ENCODE measurements at regions not wholly inside any gene's neighbourhood (a gene's known extent, or its start where the extent isn't known, plus 50 kb on each side); places are given as distances from the start of the nearest gene placed in this dataset.

DNA sequence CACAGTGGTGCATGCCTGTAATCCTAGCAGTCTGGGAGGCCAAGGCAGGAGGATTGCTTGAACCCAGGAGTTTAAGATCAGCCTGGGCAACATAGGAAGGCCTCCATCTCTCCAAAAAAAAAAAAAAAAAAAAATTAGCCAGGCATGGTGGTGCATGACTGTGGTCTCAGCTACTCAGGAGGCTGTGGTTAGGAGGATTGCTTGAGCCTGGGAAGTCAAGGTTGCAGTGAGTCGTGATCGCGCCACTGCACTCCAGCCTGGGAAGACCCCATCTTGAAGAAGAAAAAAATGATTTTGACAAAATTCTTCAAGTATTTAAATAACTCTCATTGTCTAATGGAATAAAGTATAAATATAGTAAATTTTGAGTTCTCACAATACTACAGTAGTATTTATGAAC lies 219.2 kb upstream of the SSTR1 start:
- DNase-seq (ENCODE audit: low spot score) (no peak), FAIRE-seq (no peak), ATAC-seq (no peak)
- intact Hi-C loops (cut with micrococcal nuclease; ENCODE audit: unreplicated experiment): loop anchor here (10.0 kb wide), 1 partner anchor 1026 kb away; no protein-coding TSS in a partner anchor
- CTCF ChIA-PET (ENCODE audit: low intra/inter-chr PET ratio, low total read pairs): no interaction called here
- H3K79me2 ChIP-seq (ENCODE audit: insufficient read depth, low read length): no peaks in the 10 kb centered on the region
- H2AFZ ChIP-seq (ENCODE audit: low read length): no peak overlapping the region
- no peak overlapping the region for H3K9ac ChIP-seq (ENCODE audit: insufficient read depth, low read depth, low read length)
- TF ChIP-seq KDM5A (IDR thresholded peaks at IDR 0.05; ENCODE audit: borderline replicate concordance, low read length) (0 out of 2 replicates have a peak, but pooled peaks have one; percentile 19), ZNF446 (CRISPR knock-in tag; IDR thresholded peaks at IDR 0.05) (no peak)
- no TSS peak for BruUV-seq (replicated peaks)
- H3K27ac ChIP-seq (ENCODE audit: extremely low read length, insufficient read depth, low read length): no peak overlapping the region
- no peaks in the 10 kb centered on the region for H3K4me1 ChIP-seq (ENCODE audit: insufficient read depth, low read length)
- H3K9me3 ChIP-seq (ENCODE audit: low read length): no peaks in the 10 kb centered on the region
- 79% methylated on average over 3 of the region's 3 CpGs for WGBS (ENCODE audit: low lambda C conversion rate)
- POLR2A ChIA-PET: no interaction called here
- no peak overlapping the region for H3K4me3 ChIP-seq (replicated peaks in 1 of 3; ENCODE audit: insufficient read depth in 1 of 3, low read depth in 2 of 3, low read length in 3 of 3)
- H3K36me3 ChIP-seq (replicated peaks in 1 of 2; ENCODE audit: control insufficient read depth in 1 of 2, insufficient read depth in 2 of 2, low read length in 2 of 2): no peaks in the 10 kb centered on the region
- H3K27me3 ChIP-seq (ENCODE audit: control insufficient read depth in 1 of 2, insufficient read depth in 2 of 2, low read length in 2 of 2): no peaks in the 10 kb centered on the region; a peak in 1 of 5 replicates
- in situ Hi-C loops (cut with HindIII; ENCODE audit: extremely low pct_ligation_motif_present, low pct_unique_long_range_greater_than_20kb): no loop called here
- H4K20me1 ChIP-seq (ENCODE audit: insufficient read depth, low read length): no peaks in the 10 kb centered on the region
- H3K4me2 ChIP-seq (ENCODE audit: low read depth, low read length): no peak overlapping the region

DNA sequence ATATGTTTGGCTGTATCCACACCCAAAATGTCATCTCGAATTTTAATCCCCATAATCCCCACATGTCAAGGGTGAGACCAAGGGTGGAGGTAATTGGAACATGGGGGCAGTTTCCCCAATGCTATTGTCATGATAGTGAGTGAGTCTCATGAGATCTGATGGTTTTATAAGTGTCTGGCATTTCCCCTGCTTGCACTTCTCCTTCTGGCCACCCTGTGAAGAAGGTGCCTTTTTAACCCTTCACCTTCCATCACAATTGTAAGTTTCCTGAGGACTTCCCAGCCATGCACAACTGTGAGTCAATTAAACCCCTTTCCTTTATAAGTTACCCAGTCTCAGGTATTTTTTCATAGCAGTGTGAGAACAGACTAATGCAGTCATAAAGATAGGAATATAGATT lies 216.7 kb upstream of the SSTR1 start:
- H3K9me3 ChIP-seq (ENCODE audit: low read length): no peaks in the 10 kb centered on the region
- no peak overlapping the region for H3K4me2 ChIP-seq (ENCODE audit: low read depth, low read length)
- no peak overlapping the region for H2AFZ ChIP-seq (ENCODE audit: low read length)
- ChIA-PET CTCF (ENCODE audit: low intra/inter-chr PET ratio, low total read pairs) (no interaction called here), POLR2A (no interaction called here)
- no peaks in the 10 kb centered on the region; a peak in 1 of 5 replicates for H3K27me3 ChIP-seq (ENCODE audit: control insufficient read depth in 1 of 2, insufficient read depth in 2 of 2, low read length in 2 of 2)
- TF ChIP-seq ZNF652 (CRISPR knock-in tag; IDR thresholded peaks at IDR 0.05; ENCODE audit: borderline replicate concordance, low read depth) (peak; percentile 74), SMC3 (IDR thresholded peaks at IDR 0.05; ENCODE audit: low read length) (no peak), MYC (CRISPR knock-in tag; IDR thresholded peaks at IDR 0.05; ENCODE audit: borderline replicate concordance) (no peak)
- TF ChIP-seq, protein P1, sequence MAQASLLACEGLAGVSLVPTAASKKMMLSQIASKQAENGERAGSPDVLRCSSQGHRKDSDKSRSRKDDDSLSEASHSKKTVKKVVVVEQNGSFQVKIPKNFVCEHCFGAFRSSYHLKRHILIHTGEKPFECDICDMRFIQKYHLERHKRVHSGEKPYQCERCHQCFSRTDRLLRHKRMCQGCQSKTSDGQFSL (CRISPR knock-in tag; IDR thresholded peaks at IDR 0.05): no peak
- TF ChIP-seq, protein P2, sequence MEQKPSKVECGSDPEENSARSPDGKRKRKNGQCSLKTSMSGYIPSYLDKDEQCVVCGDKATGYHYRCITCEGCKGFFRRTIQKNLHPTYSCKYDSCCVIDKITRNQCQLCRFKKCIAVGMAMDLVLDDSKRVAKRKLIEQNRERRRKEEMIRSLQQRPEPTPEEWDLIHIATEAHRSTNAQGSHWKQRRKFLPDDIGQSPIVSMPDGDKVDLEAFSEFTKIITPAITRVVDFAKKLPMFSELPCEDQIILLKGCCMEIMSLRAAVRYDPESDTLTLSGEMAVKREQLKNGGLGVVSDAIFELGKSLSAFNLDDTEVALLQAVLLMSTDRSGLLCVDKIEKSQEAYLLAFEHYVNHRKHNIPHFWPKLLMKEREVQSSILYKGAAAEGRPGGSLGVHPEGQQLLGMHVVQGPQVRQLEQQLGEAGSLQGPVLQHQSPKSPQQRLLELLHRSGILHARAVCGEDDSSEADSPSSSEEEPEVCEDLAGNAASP (CRISPR knock-in tag; IDR thresholded peaks at IDR 0.05; ENCODE audit: borderline replicate concordance): no peak
- TF ChIP-seq, protein P3, sequence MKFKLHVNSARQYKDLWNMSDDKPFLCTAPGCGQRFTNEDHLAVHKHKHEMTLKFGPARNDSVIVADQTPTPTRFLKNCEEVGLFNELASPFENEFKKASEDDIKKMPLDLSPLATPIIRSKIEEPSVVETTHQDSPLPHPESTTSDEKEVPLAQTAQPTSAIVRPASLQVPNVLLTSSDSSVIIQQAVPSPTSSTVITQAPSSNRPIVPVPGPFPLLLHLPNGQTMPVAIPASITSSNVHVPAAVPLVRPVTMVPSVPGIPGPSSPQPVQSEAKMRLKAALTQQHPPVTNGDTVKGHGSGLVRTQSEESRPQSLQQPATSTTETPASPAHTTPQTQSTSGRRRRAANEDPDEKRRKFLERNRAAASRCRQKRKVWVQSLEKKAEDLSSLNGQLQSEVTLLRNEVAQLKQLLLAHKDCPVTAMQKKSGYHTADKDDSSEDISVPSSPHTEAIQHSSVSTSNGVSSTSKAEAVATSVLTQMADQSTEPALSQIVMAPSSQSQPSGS (CRISPR knock-in tag; IDR thresholded peaks at IDR 0.05): no peak
- H4K20me1 ChIP-seq (ENCODE audit: insufficient read depth, low read length): no peaks in the 10 kb centered on the region
- no peak for ATAC-seq
- intact Hi-C loops (cut with micrococcal nuclease; ENCODE audit: unreplicated experiment): no loop called here
- no peaks in the 10 kb centered on the region for H3K4me1 ChIP-seq (ENCODE audit: insufficient read depth, low read length)
- H3K27ac ChIP-seq (ENCODE audit: extremely low read length, insufficient read depth, low read length): no peak overlapping the region
- no peaks in the 10 kb centered on the region for H3K79me2 ChIP-seq (ENCODE audit: insufficient read depth, low read length)
- FAIRE-seq: no peak
- no peaks in the 10 kb centered on the region for H3K36me3 ChIP-seq (replicated peaks in 1 of 2; ENCODE audit: control insufficient read depth in 1 of 2, insufficient read depth in 2 of 2, low read length in 2 of 2)
- no peak overlapping the region for H3K9ac ChIP-seq (ENCODE audit: insufficient read depth, low read depth, low read length)
- in situ Hi-C loops (cut with HindIII; ENCODE audit: extremely low pct_ligation_motif_present, low pct_unique_long_range_greater_than_20kb): no loop called here
- H3K4me3 ChIP-seq (replicated peaks in 1 of 3; ENCODE audit: insufficient read depth in 1 of 3, low read depth in 2 of 3, low read length in 3 of 3): no peak overlapping the region
- WGBS (ENCODE audit: low lambda C conversion rate): 2% methylated on average over 1 of the region's 1 CpG
- DNase-seq (ENCODE audit: low spot score): no peak
- BruUV-seq (replicated peaks): no TSS peak
